ENCODE measurements at regions not wholly inside any gene's neighbourhood (a gene's known extent, or its start where the extent isn't known, plus 50 kb on each side); places are given as distances from the start of the nearest gene placed in this dataset.

GRCh38 chr14:48714366-48714765 lies 871.8 kb downstream of the RPS29 start:
- H2BK20ac ChIP-seq (ENCODE audit: low read depth, low read length, poor library complexity, severe bottlenecking) = no peak overlapping the region
- no peak for DNase-seq
- H3K18ac ChIP-seq (ENCODE audit: insufficient read length, low read depth, low read length) = no peak overlapping the region
- Mint-ChIP-seq H3K4me1 (no peaks in the 10 kb centered on the region), H3K4me3 (no peak overlapping the region), H3K27me3 (ENCODE audit: low read depth) (no peaks in the 10 kb centered on the region), H3K9me3 (no peaks in the 10 kb centered on the region), H3K36me3 (ENCODE audit: insufficient read depth in 1 of 3, low read depth in 3 of 3) (no peaks in the 10 kb centered on the region), H3K27ac (no peak overlapping the region)
- no peak overlapping the region for H2AFZ ChIP-seq (ENCODE audit: low read length)
- no peaks in the 10 kb centered on the region for H3K79me1 ChIP-seq (ENCODE audit: insufficient read depth, low read depth, low read length, poor library complexity, severe bottlenecking)
- H3K14ac ChIP-seq (ENCODE audit: insufficient read depth, low read length) = no peak overlapping the region
- H2BK120ac ChIP-seq (ENCODE audit: low read depth, low read length, poor library complexity, severe bottlenecking) = no peak overlapping the region
- H2BK12ac ChIP-seq (ENCODE audit: insufficient read length, low read depth, low read length) = no peak overlapping the region
- no peak overlapping the region for H2AK5ac ChIP-seq (ENCODE audit: insufficient read length, low read length)
- H3K9me3 ChIP-seq (ENCODE audit: control insufficient read depth, low read depth, low read length) = no peaks in the 10 kb centered on the region
- H3K4ac ChIP-seq (ENCODE audit: low read depth, low read length) = no peak overlapping the region
- no peak overlapping the region for H3K4me2 ChIP-seq (ENCODE audit: insufficient read depth, insufficient read length, low read length)
- no peaks in the 10 kb centered on the region for H3K27me3 ChIP-seq (ENCODE audit: insufficient read depth, low read length)
- H3K4me1 ChIP-seq (ENCODE audit: insufficient read depth, low read length) = no peaks in the 10 kb centered on the region
- H4K20me1 ChIP-seq (ENCODE audit: control insufficient read depth, insufficient read depth, insufficient read length) = no peaks in the 10 kb centered on the region
- no peak overlapping the region for H4K91ac ChIP-seq (ENCODE audit: insufficient read length, low read depth, low read length)
- WGBS (ENCODE audit: extremely low coverage, insufficient read length, low lambda C conversion rate) = no CpG with 5 or more reads among the region's 7 CpGs
- TF ChIP-seq CTCF (conservative IDR thresholded peaks at IDR 0.05) = no peak
- no peaks in the 10 kb centered on the region for H3K79me2 ChIP-seq (ENCODE audit: insufficient read depth, low read length)
- H3K23ac ChIP-seq (ENCODE audit: insufficient read length, low read depth, low read length) = no peak overlapping the region
- no peak overlapping the region for H4K8ac ChIP-seq (replicated peaks; ENCODE audit: insufficient read length, low read depth, low read length)
- H3K9ac ChIP-seq (ENCODE audit: extremely low read depth, insufficient read length, low read length) = no peak overlapping the region
- H2BK5ac ChIP-seq (ENCODE audit: insufficient read length, low read length) = no peak overlapping the region
- H2BK15ac ChIP-seq (ENCODE audit: low read depth, low read length) = no peak overlapping the region
- no peak overlapping the region for H3K27ac ChIP-seq (ENCODE audit: insufficient read length, low read depth, low read length)
- no peak overlapping the region for H4K5ac ChIP-seq (ENCODE audit: insufficient read length, low read depth, low read length)
- H3T11ph ChIP-seq (ENCODE audit: low read length) = no peak overlapping the region
- no peak overlapping the region for H3K56ac ChIP-seq (ENCODE audit: insufficient read length, low read depth, low read length)
- no peaks in the 10 kb centered on the region for H3K23me2 ChIP-seq (ENCODE audit: insufficient read length, low read depth, low read length, poor library complexity, severe bottlenecking)

Measured in H9 (cell line).